ENCODE measurements at regions not wholly inside any gene's neighbourhood (a gene's known extent, or its start where the extent isn't known, plus 50 kb on each side); places are given as distances from the start of the nearest gene placed in this dataset.

- TF ChIP-seq EZH2phosphoT487 (conservative IDR thresholded peaks at IDR 0.05; ENCODE audit: low read length) = no peak
- TF ChIP-seq, protein P1, sequence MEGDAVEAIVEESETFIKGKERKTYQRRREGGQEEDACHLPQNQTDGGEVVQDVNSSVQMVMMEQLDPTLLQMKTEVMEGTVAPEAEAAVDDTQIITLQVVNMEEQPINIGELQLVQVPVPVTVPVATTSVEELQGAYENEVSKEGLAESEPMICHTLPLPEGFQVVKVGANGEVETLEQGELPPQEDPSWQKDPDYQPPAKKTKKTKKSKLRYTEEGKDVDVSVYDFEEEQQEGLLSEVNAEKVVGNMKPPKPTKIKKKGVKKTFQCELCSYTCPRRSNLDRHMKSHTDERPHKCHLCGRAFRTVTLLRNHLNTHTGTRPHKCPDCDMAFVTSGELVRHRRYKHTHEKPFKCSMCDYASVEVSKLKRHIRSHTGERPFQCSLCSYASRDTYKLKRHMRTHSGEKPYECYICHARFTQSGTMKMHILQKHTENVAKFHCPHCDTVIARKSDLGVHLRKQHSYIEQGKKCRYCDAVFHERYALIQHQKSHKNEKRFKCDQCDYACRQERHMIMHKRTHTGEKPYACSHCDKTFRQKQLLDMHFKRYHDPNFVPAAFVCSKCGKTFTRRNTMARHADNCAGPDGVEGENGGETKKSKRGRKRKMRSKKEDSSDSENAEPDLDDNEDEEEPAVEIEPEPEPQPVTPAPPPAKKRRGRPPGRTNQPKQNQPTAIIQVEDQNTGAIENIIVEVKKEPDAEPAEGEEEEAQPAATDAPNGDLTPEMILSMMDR (IDR thresholded peaks at IDR 0.05; ENCODE audit: insufficient read depth, low read length, poor library complexity, severe bottlenecking) = no peak
Observed at GRCh38 chr6:97557355-97557754, 274.3 kb upstream of the MMS22L start.
